Mammary epithelial cell (primary cell): ENCODE measurements at regions not wholly inside any gene's neighbourhood (a gene's known extent, or its start where the extent isn't known, plus 50 kb on each side); places are given as distances from the start of the nearest gene placed in this dataset.

ENCODE experiments used
- EZH2 ChIP-seq: IDR thresholded peaks from 2 replicates; pipeline ENCODE4 v1.6.1; 2012; ENCODE audit warnings: low read length, inconsistent platforms, borderline replicate concordance
- TF ChIP-seq, protein P1 (sequence below), 2 donors: IDR thresholded peaks in 1 of 2; conservative IDR thresholded peaks in 1 of 2; 2 replicates each; pipeline ENCODE4 v1.5.1; 2011 to 2012; ENCODE audit warnings: inconsistent platforms in 2 of 2, low read length in 2 of 2, mild to moderate bottlenecking in 2 of 2, control low read depth in 1 of 2, low read depth in 1 of 2; ENCODE audit not compliant: insufficient read depth in 1 of 2; ENCODE audit errors: extremely low read depth in 1 of 2

DNA sequence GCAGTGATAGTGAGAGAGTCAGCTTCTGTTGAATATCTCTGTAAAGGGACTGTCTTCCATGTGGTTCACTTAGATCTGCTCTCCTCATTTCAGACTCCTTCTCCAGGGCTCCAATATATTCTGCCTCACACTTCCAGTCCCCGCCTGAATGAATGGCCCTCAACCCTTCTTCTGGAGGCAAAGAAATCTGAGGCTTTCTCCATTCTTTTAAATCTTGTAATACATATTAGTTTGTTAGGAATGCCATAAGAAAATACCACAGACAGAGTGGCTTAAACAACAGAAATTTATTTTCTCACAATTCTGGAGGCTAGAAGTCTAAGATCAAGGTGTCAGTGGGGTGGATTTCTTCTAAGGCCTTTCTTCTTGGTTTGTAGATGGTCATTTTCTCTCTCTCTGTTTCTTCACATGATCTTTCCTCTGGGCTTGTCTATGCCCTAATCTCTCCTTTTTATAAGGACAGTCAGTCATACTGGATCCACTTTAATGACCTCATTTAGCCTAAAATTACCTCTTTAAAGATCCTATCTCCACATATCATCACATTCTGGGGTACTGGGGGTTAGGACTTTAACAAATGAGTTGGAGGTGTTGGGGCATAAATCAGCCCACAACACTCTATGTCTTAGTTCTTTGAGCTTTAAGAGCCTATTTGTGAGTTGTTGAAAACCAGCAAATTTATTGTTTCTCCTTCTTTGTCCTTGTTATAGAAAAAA is 128.5 kb upstream of the KCNK2 start:
- TF ChIP-seq, protein P1, sequence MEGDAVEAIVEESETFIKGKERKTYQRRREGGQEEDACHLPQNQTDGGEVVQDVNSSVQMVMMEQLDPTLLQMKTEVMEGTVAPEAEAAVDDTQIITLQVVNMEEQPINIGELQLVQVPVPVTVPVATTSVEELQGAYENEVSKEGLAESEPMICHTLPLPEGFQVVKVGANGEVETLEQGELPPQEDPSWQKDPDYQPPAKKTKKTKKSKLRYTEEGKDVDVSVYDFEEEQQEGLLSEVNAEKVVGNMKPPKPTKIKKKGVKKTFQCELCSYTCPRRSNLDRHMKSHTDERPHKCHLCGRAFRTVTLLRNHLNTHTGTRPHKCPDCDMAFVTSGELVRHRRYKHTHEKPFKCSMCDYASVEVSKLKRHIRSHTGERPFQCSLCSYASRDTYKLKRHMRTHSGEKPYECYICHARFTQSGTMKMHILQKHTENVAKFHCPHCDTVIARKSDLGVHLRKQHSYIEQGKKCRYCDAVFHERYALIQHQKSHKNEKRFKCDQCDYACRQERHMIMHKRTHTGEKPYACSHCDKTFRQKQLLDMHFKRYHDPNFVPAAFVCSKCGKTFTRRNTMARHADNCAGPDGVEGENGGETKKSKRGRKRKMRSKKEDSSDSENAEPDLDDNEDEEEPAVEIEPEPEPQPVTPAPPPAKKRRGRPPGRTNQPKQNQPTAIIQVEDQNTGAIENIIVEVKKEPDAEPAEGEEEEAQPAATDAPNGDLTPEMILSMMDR (conservative IDR thresholded peaks at IDR 0.05 in 1 of 2, IDR thresholded peaks at IDR 0.05 in 1 of 2; ENCODE audit: extremely low read depth in 1 of 2, insufficient read depth in 1 of 2, low read depth in 1 of 2, low read length in 2 of 2), result no peak
- TF ChIP-seq EZH2, result no peak
